Effector memory CD4-positive, alpha-beta T cell (primary cell): ENCODE measurements at regions not wholly inside any gene's neighbourhood (a gene's known extent, or its start where the extent isn't known, plus 50 kb on each side); places are given as distances from the start of the nearest gene placed in this dataset.

Experiments used
- DNase-seq, 3 donors: peaks; one replicate each; pipeline ENCODE4 v3.0.0-alpha.2; 2020
- H3K27ac ChIP-seq: 2 replicates; pipeline ENCODE4 v1.7.0; 2013; ENCODE audit warnings: mild to moderate bottlenecking, low read length, moderate library complexity; ENCODE audit not compliant: insufficient read depth, poor library complexity, severe bottlenecking
- H3K27me3 ChIP-seq: replicated peaks from 2 replicates; pipeline ENCODE4 v1.7.0; 2013; ENCODE audit warnings: mild to moderate bottlenecking, low read length; ENCODE audit not compliant: insufficient read depth, control insufficient read depth, poor library complexity, severe bottlenecking
- H3K36me3 ChIP-seq: 2 replicates; pipeline ENCODE4 v1.7.0; 2013; ENCODE audit warnings: mild to moderate bottlenecking, low read length, moderate library complexity; ENCODE audit not compliant: control insufficient read depth, insufficient read depth
- H3K4me1 ChIP-seq: 2 replicates; pipeline ENCODE4 v1.7.0; 2013; ENCODE audit warnings: low read length, mild to moderate bottlenecking; ENCODE audit not compliant: control insufficient read depth, insufficient read depth, poor library complexity, severe bottlenecking
- H3K4me3 ChIP-seq: 2 replicates; pipeline ENCODE4 v1.7.0; 2013; ENCODE audit warnings: low read length, low read depth, mild to moderate bottlenecking; ENCODE audit not compliant: insufficient read depth, poor library complexity, severe bottlenecking
- H3K9me3 ChIP-seq: 2 replicates; pipeline ENCODE4 v1.7.0; 2013; ENCODE audit warnings: mild to moderate bottlenecking, low read length, moderate library complexity; ENCODE audit not compliant: control insufficient read depth

- no peak overlapping the region for H3K4me3 ChIP-seq
- DNase-seq = no peak
- no peaks in the 10 kb centered on the region for H3K36me3 ChIP-seq
- H3K9me3 ChIP-seq = no peaks in the 10 kb centered on the region
- H3K27ac ChIP-seq = no peak overlapping the region
- no peaks in the 10 kb centered on the region for H3K4me1 ChIP-seq
- H3K27me3 ChIP-seq = no peaks in the 10 kb centered on the region
These were observed 602.9 kb upstream of the ARID1B start for GRCh38 chr6:156174031-156174890.

GRCh38 chr6:156169371-156169770 is 607.8 kb upstream of the ARID1B start:
- Histone ChIP-seq H3K27ac (no peak overlapping the region), H3K27me3 (no peaks in the 10 kb centered on the region), H3K36me3 (no peaks in the 10 kb centered on the region), H3K4me3 (no peak overlapping the region), H3K9me3 (no peaks in the 10 kb centered on the region), H3K4me1 (peaks cover 4% of the 10 kb centered on the region)
- DNase-seq = no peak

GRCh38 chr6:156167625-156168071 is 609.5 kb upstream of the ARID1B start:
- Histone ChIP-seq H3K27me3 (no peaks in the 10 kb centered on the region), H3K4me1 (peaks cover 4% of the 10 kb centered on the region), H3K27ac (peak overlapping the region; percentile 27), H3K36me3 (no peaks in the 10 kb centered on the region), H3K4me3 (peak overlapping the region; percentile 24), H3K9me3 (no peaks in the 10 kb centered on the region)
- no peak for DNase-seq

GRCh38 chr6:156167016-156167624 is 610.1 kb upstream of the ARID1B start:
- Histone ChIP-seq H3K9me3 (no peaks in the 10 kb centered on the region), H3K27ac (peak overlapping the region; percentile 27), H3K27me3 (no peaks in the 10 kb centered on the region), H3K4me3 (peak overlapping the region; percentile 24), H3K4me1 (peaks cover 4% of the 10 kb centered on the region), H3K36me3 (no peaks in the 10 kb centered on the region)
- no peak for DNase-seq

GRCh38 chr6:156166093-156166492 is 611.1 kb upstream of the ARID1B start:
- Histone ChIP-seq H3K27ac (no peak overlapping the region), H3K36me3 (no peaks in the 10 kb centered on the region), H3K9me3 (no peaks in the 10 kb centered on the region), H3K27me3 (no peaks in the 10 kb centered on the region), H3K4me1 (peaks cover 4% of the 10 kb centered on the region), H3K4me3 (no peak overlapping the region)
- DNase-seq = no peak

- Histone ChIP-seq H3K27me3 (no peaks in the 10 kb centered on the region), H3K4me1 (peaks cover 4% of the 10 kb centered on the region)
- no peak for DNase-seq
These were observed 612.3 kb upstream of the ARID1B start for GRCh38 chr6:156164701-156165452.

GRCh38 chr6:156163311-156163710 is 613.9 kb upstream of the ARID1B start:
- Histone ChIP-seq H3K27ac (no peak overlapping the region), H3K9me3 (no peaks in the 10 kb centered on the region), H3K27me3 (no peaks in the 10 kb centered on the region), H3K4me3 (no peak overlapping the region), H3K36me3 (no peaks in the 10 kb centered on the region), H3K4me1 (peaks cover 4% of the 10 kb centered on the region)
- no peak for DNase-seq

More at GRCh38 chr6:156164701-156165452, 612.3 kb upstream of the ARID1B start:
- Histone ChIP-seq H3K9me3 (no peaks in the 10 kb centered on the region), H3K4me3 (no peak overlapping the region), H3K36me3 (no peaks in the 10 kb centered on the region), H3K27ac (no peak overlapping the region)

- no peaks in the 10 kb centered on the region for H3K9me3 ChIP-seq
- no peak for DNase-seq
- H3K4me1 ChIP-seq = no peaks in the 10 kb centered on the region
- H3K4me3 ChIP-seq = no peak overlapping the region
- H3K36me3 ChIP-seq = no peaks in the 10 kb centered on the region
- H3K27me3 ChIP-seq = no peaks in the 10 kb centered on the region
- H3K27ac ChIP-seq = no peak overlapping the region
These were observed 615.7 kb upstream of the ARID1B start for GRCh38 chr6:156161471-156161870.

- Histone ChIP-seq H3K4me3 (no peak overlapping the region), H3K27me3 (no peaks in the 10 kb centered on the region), H3K27ac (no peak overlapping the region), H3K4me1 (no peaks in the 10 kb centered on the region), H3K9me3 (no peaks in the 10 kb centered on the region), H3K36me3 (no peaks in the 10 kb centered on the region)
- no peak for DNase-seq
These were observed 616.4 kb upstream of the ARID1B start for GRCh38 chr6:156160795-156161165.
